ENCODE measurements at regions not wholly inside any gene's neighbourhood (a gene's known extent, or its start where the extent isn't known, plus 50 kb on each side); places are given as distances from the start of the nearest gene placed in this dataset.

DNA sequence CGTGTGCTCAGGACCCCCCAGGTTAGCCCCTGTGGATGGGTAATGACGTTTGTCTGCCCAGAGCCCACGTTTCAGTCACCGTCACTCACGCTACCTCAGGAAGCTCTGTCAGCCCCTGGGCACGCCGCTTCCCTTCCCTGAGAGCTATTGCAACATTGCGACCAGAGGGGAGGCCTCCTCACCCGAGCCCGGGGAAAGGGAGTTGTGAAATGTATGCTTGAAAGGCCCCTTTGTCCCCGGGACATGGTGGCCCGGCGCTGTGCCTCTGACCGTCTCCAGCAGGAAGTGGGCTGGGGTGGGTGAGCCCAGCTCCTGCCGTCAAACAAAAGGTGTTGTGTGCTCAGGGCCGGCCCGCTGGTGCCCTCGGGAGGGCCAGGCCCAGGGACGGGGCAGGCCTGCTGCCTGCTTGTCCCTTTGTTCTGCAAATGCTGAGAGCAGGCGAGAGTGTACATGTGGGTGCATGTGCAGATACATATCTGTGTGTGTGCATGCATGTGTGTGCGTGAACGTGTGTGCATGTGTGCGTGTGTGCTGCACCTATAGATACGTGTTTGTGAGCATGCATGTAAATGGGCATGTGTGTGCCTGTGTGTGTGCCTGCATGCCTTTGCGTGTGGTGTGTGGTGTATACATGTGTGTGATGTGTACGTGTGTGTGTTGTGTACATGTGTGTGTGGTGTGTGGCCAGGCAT, 1125.0 kb downstream of the BRD1 start (continued):
- TF ChIP-seq ZEB1 (IDR thresholded peaks at IDR 0.05; ENCODE audit: insufficient replicate concordance, low read depth) (no peak), SOX5 (CRISPR knock-in tag; IDR thresholded peaks at IDR 0.05; ENCODE audit: borderline replicate concordance) (peak; percentile 98), HDAC6 (IDR thresholded peaks at IDR 0.05; ENCODE audit: low read depth, low read length) (no peak), RORA (CRISPR knock-in tag; IDR thresholded peaks at IDR 0.05) (no peak), RAD21 (CRISPR knock-in tag; IDR thresholded peaks at IDR 0.05) (peak; percentile 53), THAP11 (CRISPR knock-in tag; IDR thresholded peaks at IDR 0.05) (peak; percentile 80), ZNF3 (CRISPR knock-in tag; IDR thresholded peaks at IDR 0.05) (no peak), HMG20A (CRISPR knock-in tag; IDR thresholded peaks at IDR 0.05; ENCODE audit: borderline replicate concordance) (peak; percentile 65; the same call in 1 of the 2 replicates), JUND (CRISPR knock-in tag; IDR thresholded peaks at IDR 0.05) (peak; percentile 56; the same call in 1 of the 2 replicates), MIER2 (CRISPR knock-in tag; IDR thresholded peaks at IDR 0.05) (peak; percentile 59; the same call in 1 of the 2 replicates), HNF4A (CRISPR knock-in tag; IDR thresholded peaks at IDR 0.05) (peak; percentile 87)
- TF ChIP-seq, protein P1, sequence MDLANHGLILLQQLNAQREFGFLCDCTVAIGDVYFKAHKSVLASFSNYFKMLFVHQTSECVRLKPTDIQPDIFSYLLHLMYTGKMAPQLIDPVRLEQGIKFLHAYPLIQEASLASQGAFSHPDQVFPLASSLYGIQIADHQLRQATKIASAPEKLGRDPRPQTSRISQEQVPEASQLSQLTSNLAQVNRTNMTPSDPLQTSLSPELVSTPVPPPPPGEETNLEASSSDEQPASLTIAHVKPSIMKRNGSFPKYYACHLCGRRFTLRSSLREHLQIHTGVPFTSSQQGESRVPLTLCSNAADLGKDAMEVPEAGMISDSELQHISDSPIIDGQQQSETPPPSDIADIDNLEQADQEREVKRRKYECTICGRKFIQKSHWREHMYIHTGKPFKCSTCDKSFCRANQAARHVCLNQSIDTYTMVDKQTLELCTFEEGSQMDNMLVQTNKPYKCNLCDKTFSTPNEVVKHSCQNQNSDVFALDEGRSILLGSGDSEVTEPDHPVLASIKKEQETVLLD (CRISPR knock-in tag; IDR thresholded peaks at IDR 0.05; ENCODE audit: low read depth), result peak; percentile 27; the same call in 1 of the 2 replicates
- TF ChIP-seq, protein P2, sequence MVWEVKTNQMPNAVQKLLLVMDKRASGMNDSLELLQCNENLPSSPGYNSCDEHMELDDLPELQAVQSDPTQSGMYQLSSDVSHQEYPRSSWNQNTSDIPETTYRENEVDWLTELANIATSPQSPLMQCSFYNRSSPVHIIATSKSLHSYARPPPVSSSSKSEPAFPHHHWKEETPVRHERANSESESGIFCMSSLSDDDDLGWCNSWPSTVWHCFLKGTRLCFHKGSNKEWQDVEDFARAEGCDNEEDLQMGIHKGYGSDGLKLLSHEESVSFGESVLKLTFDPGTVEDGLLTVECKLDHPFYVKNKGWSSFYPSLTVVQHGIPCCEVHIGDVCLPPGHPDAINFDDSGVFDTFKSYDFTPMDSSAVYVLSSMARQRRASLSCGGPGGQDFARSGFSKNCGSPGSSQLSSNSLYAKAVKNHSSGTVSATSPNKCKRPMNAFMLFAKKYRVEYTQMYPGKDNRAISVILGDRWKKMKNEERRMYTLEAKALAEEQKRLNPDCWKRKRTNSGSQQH (CRISPR knock-in tag; IDR thresholded peaks at IDR 0.05; ENCODE audit: low read depth), result peak; percentile 63; the same call in 1 of the 2 replicates
- TF ChIP-seq, protein P3, sequence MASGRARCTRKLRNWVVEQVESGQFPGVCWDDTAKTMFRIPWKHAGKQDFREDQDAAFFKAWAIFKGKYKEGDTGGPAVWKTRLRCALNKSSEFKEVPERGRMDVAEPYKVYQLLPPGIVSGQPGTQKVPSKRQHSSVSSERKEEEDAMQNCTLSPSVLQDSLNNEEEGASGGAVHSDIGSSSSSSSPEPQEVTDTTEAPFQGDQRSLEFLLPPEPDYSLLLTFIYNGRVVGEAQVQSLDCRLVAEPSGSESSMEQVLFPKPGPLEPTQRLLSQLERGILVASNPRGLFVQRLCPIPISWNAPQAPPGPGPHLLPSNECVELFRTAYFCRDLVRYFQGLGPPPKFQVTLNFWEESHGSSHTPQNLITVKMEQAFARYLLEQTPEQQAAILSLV (CRISPR knock-in tag; IDR thresholded peaks at IDR 0.05; ENCODE audit: borderline replicate concordance), result peak; percentile 67; the same call in 1 of the 2 replicates
- TF ChIP-seq, protein P4, sequence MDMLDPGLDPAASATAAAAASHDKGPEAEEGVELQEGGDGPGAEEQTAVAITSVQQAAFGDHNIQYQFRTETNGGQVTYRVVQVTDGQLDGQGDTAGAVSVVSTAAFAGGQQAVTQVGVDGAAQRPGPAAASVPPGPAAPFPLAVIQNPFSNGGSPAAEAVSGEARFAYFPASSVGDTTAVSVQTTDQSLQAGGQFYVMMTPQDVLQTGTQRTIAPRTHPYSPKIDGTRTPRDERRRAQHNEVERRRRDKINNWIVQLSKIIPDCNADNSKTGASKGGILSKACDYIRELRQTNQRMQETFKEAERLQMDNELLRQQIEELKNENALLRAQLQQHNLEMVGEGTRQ (IDR thresholded peaks at IDR 0.05; ENCODE audit: low read depth, low read length), result no peak
- TF ChIP-seq, protein P4 (CRISPR knock-in tag; IDR thresholded peaks at IDR 0.05; ENCODE audit: borderline replicate concordance), result no peak; the same call in 1 of the 2 replicates
- TF ChIP-seq, protein P5, sequence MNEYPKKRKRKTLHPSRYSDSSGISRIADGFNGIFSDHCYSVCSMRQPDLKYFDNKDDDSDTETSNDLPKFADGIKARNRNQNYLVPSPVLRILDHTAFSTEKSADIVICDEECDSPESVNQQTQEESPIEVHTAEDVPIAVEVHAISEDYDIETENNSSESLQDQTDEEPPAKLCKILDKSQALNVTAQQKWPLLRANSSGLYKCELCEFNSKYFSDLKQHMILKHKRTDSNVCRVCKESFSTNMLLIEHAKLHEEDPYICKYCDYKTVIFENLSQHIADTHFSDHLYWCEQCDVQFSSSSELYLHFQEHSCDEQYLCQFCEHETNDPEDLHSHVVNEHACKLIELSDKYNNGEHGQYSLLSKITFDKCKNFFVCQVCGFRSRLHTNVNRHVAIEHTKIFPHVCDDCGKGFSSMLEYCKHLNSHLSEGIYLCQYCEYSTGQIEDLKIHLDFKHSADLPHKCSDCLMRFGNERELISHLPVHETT (CRISPR knock-in tag; conservative IDR thresholded peaks at IDR 0.05), result peak; percentile 74

Data from HepG2 (cell line).